ENCODE measurements at regions not wholly inside any gene's neighbourhood (a gene's known extent, or its start where the extent isn't known, plus 50 kb on each side); places are given as distances from the start of the nearest gene placed in this dataset.

GRCh38 chr13:94936633-94937032, 224.3 kb upstream of the SOX21 start:
- Mint-ChIP-seq H3K4me1 (ENCODE audit: low read depth) (no peaks in the 10 kb centered on the region), H3K27ac (no peak overlapping the region), H3K36me3 (no peaks in the 10 kb centered on the region), H3K27me3 (peaks cover 7% of the 10 kb centered on the region), H3K9me3 (peaks cover 7% of the 10 kb centered on the region), H3K4me3 (no peak overlapping the region)
- POLR2A ChIA-PET, result no interaction called here
- intact Hi-C loops (cut with micrococcal nuclease), result no loop called here
- CTCF ChIA-PET, result no interaction called here
- no peak for DNase-seq

GRCh38 chr13:94933936-94934335, 221.6 kb upstream of the SOX21 start:
- ChIA-PET POLR2A (no interaction called here), CTCF (no interaction called here)
- no peak overlapping the region for H3K27ac Mint-ChIP-seq
- intact Hi-C loops (cut with micrococcal nuclease), result no loop called here
- no peak for DNase-seq
- H3K27me3 Mint-ChIP-seq, result peaks cover 5% of the 10 kb centered on the region
- peaks cover 7% of the 10 kb centered on the region for H3K9me3 Mint-ChIP-seq
- H3K4me3 Mint-ChIP-seq, result no peak overlapping the region
- H3K36me3 Mint-ChIP-seq, result no peaks in the 10 kb centered on the region
- no peaks in the 10 kb centered on the region for H3K4me1 Mint-ChIP-seq (ENCODE audit: low read depth)

- Mint-ChIP-seq H3K36me3 (no peaks in the 10 kb centered on the region), H3K27me3 (peaks cover 4% of the 10 kb centered on the region), H3K9me3 (peaks cover 7% of the 10 kb centered on the region), H3K4me1 (ENCODE audit: low read depth) (no peaks in the 10 kb centered on the region), H3K27ac (no peak overlapping the region), H3K4me3 (no peak overlapping the region)
- intact Hi-C loops (cut with micrococcal nuclease), result no loop called here
- ChIA-PET CTCF (no interaction called here), POLR2A (no interaction called here)
- no peak for DNase-seq
Observed at GRCh38 chr13:94933230-94933751, 220.9 kb upstream of the SOX21 start.

- no peak overlapping the region for H3K27ac Mint-ChIP-seq
Observed at GRCh38 chr13:94928127-94928775, 215.9 kb upstream of the SOX21 start.

GRCh38 chr13:94925263-94925662, 212.9 kb upstream of the SOX21 start:
- intact Hi-C loops (cut with micrococcal nuclease), result no loop called here
- POLR2A ChIA-PET, result no interaction called here
- Mint-ChIP-seq H3K27me3 (peaks cover 3% of the 10 kb centered on the region), H3K4me3 (no peak overlapping the region), H3K9me3 (no peaks in the 10 kb centered on the region), H3K36me3 (no peaks in the 10 kb centered on the region), H3K4me1 (ENCODE audit: low read depth) (no peaks in the 10 kb centered on the region), H3K27ac (no peak overlapping the region)
- CTCF ChIA-PET, result interaction anchor here (0.6 kb wide), 1 partner anchor 98 kb away, joined by 3 read pairs; no protein-coding TSS in a partner anchor
- no peak for DNase-seq

More at GRCh38 chr13:94928127-94928775, 215.9 kb upstream of the SOX21 start:
- POLR2A ChIA-PET, result no interaction called here
- H3K9me3 Mint-ChIP-seq, result peaks cover 3% of the 10 kb centered on the region
- no peaks in the 10 kb centered on the region for H3K36me3 Mint-ChIP-seq
- CTCF ChIA-PET, result interaction anchor here (1.1 kb wide), 1 partner anchor 456 kb away, joined by 3 read pairs; no protein-coding TSS in a partner anchor
- intact Hi-C loops (cut with micrococcal nuclease), result no loop called here
- H3K4me1 Mint-ChIP-seq (ENCODE audit: low read depth), result no peaks in the 10 kb centered on the region
- peaks cover 4% of the 10 kb centered on the region for H3K27me3 Mint-ChIP-seq
- DNase-seq, result no peak
- H3K4me3 Mint-ChIP-seq, result no peak overlapping the region

GRCh38 chr13:94921181-94921580, 208.8 kb upstream of the SOX21 start:
- Mint-ChIP-seq H3K4me3 (no peak overlapping the region), H3K27ac (no peak overlapping the region), H3K9me3 (no peaks in the 10 kb centered on the region), H3K36me3 (no peaks in the 10 kb centered on the region), H3K4me1 (ENCODE audit: low read depth) (no peaks in the 10 kb centered on the region), H3K27me3 (peaks cover 1% of the 10 kb centered on the region)
- DNase-seq, result no peak
- ChIA-PET CTCF (no interaction called here), POLR2A (no interaction called here)
- intact Hi-C loops (cut with micrococcal nuclease), result no loop called here

- H3K4me3 Mint-ChIP-seq, result no peak overlapping the region
- no peaks in the 10 kb centered on the region for H3K4me1 Mint-ChIP-seq (ENCODE audit: low read depth)
- DNase-seq, result no peak
- ChIA-PET POLR2A (no interaction called here), CTCF (no interaction called here)
- no peak overlapping the region for H3K27ac Mint-ChIP-seq
- H3K27me3 Mint-ChIP-seq, result peaks cover 1% of the 10 kb centered on the region
- intact Hi-C loops (cut with micrococcal nuclease), result no loop called here
- no peaks in the 10 kb centered on the region for H3K36me3 Mint-ChIP-seq
- H3K9me3 Mint-ChIP-seq, result no peaks in the 10 kb centered on the region
Observed at GRCh38 chr13:94920578-94920977, 208.2 kb upstream of the SOX21 start.

GRCh38 chr13:94917824-94918223, 205.5 kb upstream of the SOX21 start:
- POLR2A ChIA-PET, result no interaction called here
- H3K4me3 Mint-ChIP-seq, result no peak overlapping the region
- H3K4me1 Mint-ChIP-seq (ENCODE audit: low read depth), result no peaks in the 10 kb centered on the region
- CTCF ChIA-PET, result no interaction called here
- no peak overlapping the region for H3K27ac Mint-ChIP-seq
- H3K36me3 Mint-ChIP-seq, result no peaks in the 10 kb centered on the region
- H3K27me3 Mint-ChIP-seq, result peaks cover 8% of the 10 kb centered on the region
- intact Hi-C loops (cut with micrococcal nuclease), result no loop called here
- DNase-seq, result no peak
- no peaks in the 10 kb centered on the region for H3K9me3 Mint-ChIP-seq

- Mint-ChIP-seq H3K9me3 (no peaks in the 10 kb centered on the region), H3K27ac (no peak overlapping the region), H3K36me3 (no peaks in the 10 kb centered on the region), H3K4me3 (no peak overlapping the region), H3K27me3 (peaks cover 25% of the 10 kb centered on the region), H3K4me1 (ENCODE audit: low read depth) (no peaks in the 10 kb centered on the region)
- POLR2A ChIA-PET, result no interaction called here
- intact Hi-C loops (cut with micrococcal nuclease), result no loop called here
- no peak for DNase-seq
- CTCF ChIA-PET, result no interaction called here
Observed at GRCh38 chr13:94914895-94915294, 202.6 kb upstream of the SOX21 start.

- H3K4me1 Mint-ChIP-seq (ENCODE audit: low read depth), result no peaks in the 10 kb centered on the region
- H3K4me3 Mint-ChIP-seq, result no peak overlapping the region
- ChIA-PET POLR2A (no interaction called here), CTCF (no interaction called here)
- no peak overlapping the region for H3K27ac Mint-ChIP-seq
- H3K9me3 Mint-ChIP-seq, result no peaks in the 10 kb centered on the region
- no peaks in the 10 kb centered on the region for H3K36me3 Mint-ChIP-seq
- intact Hi-C loops (cut with micrococcal nuclease), result no loop called here
- DNase-seq, result no peak
- peaks cover 16% of the 10 kb centered on the region for H3K27me3 Mint-ChIP-seq
Observed at GRCh38 chr13:94906605-94907004, 194.3 kb upstream of the SOX21 start.

GRCh38 chr13:94902722-94903407, 190.5 kb upstream of the SOX21 start:
- no peak for DNase-seq
- Mint-ChIP-seq H3K9me3 (no peaks in the 10 kb centered on the region), H3K27ac (no peak overlapping the region), H3K4me3 (no peak overlapping the region), H3K4me1 (ENCODE audit: low read depth) (no peaks in the 10 kb centered on the region), H3K36me3 (no peaks in the 10 kb centered on the region), H3K27me3 (no peaks in the 10 kb centered on the region)
- POLR2A ChIA-PET, result no interaction called here
- CTCF ChIA-PET, result no interaction called here
- intact Hi-C loops (cut with micrococcal nuclease), result no loop called here

- Mint-ChIP-seq H3K4me1 (ENCODE audit: low read depth) (no peaks in the 10 kb centered on the region), H3K27me3 (no peaks in the 10 kb centered on the region), H3K4me3 (no peak overlapping the region), H3K9me3 (no peaks in the 10 kb centered on the region), H3K36me3 (no peaks in the 10 kb centered on the region), H3K27ac (no peak overlapping the region)
- no peak for DNase-seq
- intact Hi-C loops (cut with micrococcal nuclease), result no loop called here
- POLR2A ChIA-PET, result no interaction called here
- CTCF ChIA-PET, result no interaction called here
Observed at GRCh38 chr13:94901070-94901469, 188.7 kb upstream of the SOX21 start.

- intact Hi-C loops (cut with micrococcal nuclease), result no loop called here
- H3K27ac Mint-ChIP-seq, result no peak overlapping the region
- no peaks in the 10 kb centered on the region for H3K9me3 Mint-ChIP-seq
- no peaks in the 10 kb centered on the region for H3K4me1 Mint-ChIP-seq (ENCODE audit: low read depth)
- DNase-seq, result no peak
- CTCF ChIA-PET, result no interaction called here
- POLR2A ChIA-PET, result interaction anchor here (0.7 kb wide), 1 partner anchor 859 kb away, joined by 3 read pairs; no protein-coding TSS in a partner anchor
- no peaks in the 10 kb centered on the region for H3K36me3 Mint-ChIP-seq
- H3K27me3 Mint-ChIP-seq, result no peaks in the 10 kb centered on the region
- no peak overlapping the region for H3K4me3 Mint-ChIP-seq
Observed at GRCh38 chr13:94896719-94897317, 184.5 kb upstream of the SOX21 start.
